GM12891 (cell line): ENCODE measurements at regions not wholly inside any gene's neighbourhood (a gene's known extent, or its start where the extent isn't known, plus 50 kb on each side); places are given as distances from the start of the nearest gene placed in this dataset.
"Not testable (repeated sequence)": the region's sequence is repeated elsewhere in the genome, so short reads cannot be mapped to it uniquely, and the experiment has no call there.

Experiments
- DNase-seq: peaks from one replicate; pipeline ENCODE4 v3.0.0; 2011; ENCODE audit warnings: low spot score; ENCODE audit not compliant: insufficient read length
- FAIRE-seq: peaks from 2 replicates; lab custom pipeline; 2011; peaks lifted over from hg19 to GRCh38; lab: Jason Lieb, UNC
- PAX5 ChIP-seq: IDR thresholded peaks from 2 replicates; pipeline ENCODE4 v1.6.1; 2011; ENCODE audit warnings: low read length, moderate library complexity, mild to moderate bottlenecking; ENCODE audit not compliant: insufficient read depth, severe bottlenecking
- POLR2A ChIP-seq: IDR thresholded peaks from 2 replicates; pipeline ENCODE4 v1.6.1; 2011; ENCODE audit warnings: low read depth, low read length, control low read depth
- POLR2AphosphoS5 ChIP-seq: IDR thresholded peaks from 2 replicates; pipeline ENCODE4 v1.6.1; 2011; ENCODE audit warnings: low read depth, low read length, control low read depth
- POU2F2 ChIP-seq: IDR thresholded peaks from 2 replicates; pipeline ENCODE4 v1.6.1; 2011; ENCODE audit warnings: low read depth, mild to moderate bottlenecking, control low read depth, low read length, moderate library complexity
- SPI1 ChIP-seq: IDR thresholded peaks from 2 replicates; pipeline ENCODE4 v1.6.1; 2011; ENCODE audit warnings: low read depth, low read length, control low read depth
- TAF1 ChIP-seq: IDR thresholded peaks from 2 replicates; pipeline ENCODE4 v1.6.1; 2011; ENCODE audit warnings: low read depth, low read length, control low read depth

GRCh38 chr13:24998433-24998832 is 97.5 kb upstream of the PABPC3 start:
- TF ChIP-seq PAX5, result no peak
- TF ChIP-seq POU2F2, result no peak
- TF ChIP-seq TAF1, result no peak
- no peak for TF ChIP-seq POLR2A
- TF ChIP-seq POLR2AphosphoS5, result no peak
- TF ChIP-seq SPI1, result no peak
- DNase-seq, result no peak
- FAIRE-seq, result no peak

GRCh38 chr13:25001476-25002206 is 94.3 kb upstream of the PABPC3 start:
- no peak for FAIRE-seq
- no peak for DNase-seq
- TF ChIP-seq SPI1 (no peak), TAF1 (no peak), POLR2AphosphoS5 (no peak), PAX5 (no peak), POLR2A (no peak), POU2F2 (no peak)

- DNase-seq, FAIRE-seq: not testable (repeated sequence)
These were observed 93.6 kb upstream of the PABPC3 start for GRCh38 chr13:25002311-25002710.

- FAIRE-seq, DNase-seq: not testable (repeated sequence)
These were observed 91.4 kb upstream of the PABPC3 start for GRCh38 chr13:25004489-25004888.

- DNase-seq, result not testable (repeated sequence)
- FAIRE-seq, result peak; percentile 80
These were observed 90.9 kb upstream of the PABPC3 start for GRCh38 chr13:25005050-25005497.

GRCh38 chr13:25007389-25007788 is 88.5 kb upstream of the PABPC3 start:
- FAIRE-seq, DNase-seq: not testable (repeated sequence)

More at GRCh38 chr13:25005050-25005497, 90.9 kb upstream of the PABPC3 start:
- TF ChIP-seq SPI1, result 0 out of 2 replicates have a peak, but pooled peaks have one; percentile 13

GRCh38 chr13:25014398-25014973 is 81.5 kb upstream of the PABPC3 start:
- not testable (repeated sequence) for FAIRE-seq, DNase-seq

- FAIRE-seq, DNase-seq: not testable (repeated sequence)
These were observed 78.8 kb upstream of the PABPC3 start for GRCh38 chr13:25017176-25017575.

GRCh38 chr13:25017808-25018728 is 77.9 kb upstream of the PABPC3 start:
- FAIRE-seq, result peak; percentile 72
- peak; percentile 39 for DNase-seq

GRCh38 chr13:25018729-25019115 is 77.2 kb upstream of the PABPC3 start:
- TF ChIP-seq SPI1, result no peak
- no peak for TF ChIP-seq PAX5
- no peak for TF ChIP-seq POLR2A
- no peak for TF ChIP-seq TAF1
- no peak for TF ChIP-seq POU2F2
- TF ChIP-seq POLR2AphosphoS5, result no peak
- FAIRE-seq (no peak), DNase-seq (no peak)

- not testable (repeated sequence) for DNase-seq, FAIRE-seq
These were observed 76.2 kb upstream of the PABPC3 start for GRCh38 chr13:25019741-25020140.

- TF ChIP-seq POU2F2 (no peak), POLR2A (no peak), PAX5 (no peak), TAF1 (no peak), POLR2AphosphoS5 (no peak), SPI1 (no peak)
- FAIRE-seq (no peak), DNase-seq (no peak)
These were observed 71.8 kb upstream of the PABPC3 start for GRCh38 chr13:25024175-25024574.
